ENCODE measurements at regions not wholly inside any gene's neighbourhood (a gene's known extent, or its start where the extent isn't known, plus 50 kb on each side); places are given as distances from the start of the nearest gene placed in this dataset.

DNA sequence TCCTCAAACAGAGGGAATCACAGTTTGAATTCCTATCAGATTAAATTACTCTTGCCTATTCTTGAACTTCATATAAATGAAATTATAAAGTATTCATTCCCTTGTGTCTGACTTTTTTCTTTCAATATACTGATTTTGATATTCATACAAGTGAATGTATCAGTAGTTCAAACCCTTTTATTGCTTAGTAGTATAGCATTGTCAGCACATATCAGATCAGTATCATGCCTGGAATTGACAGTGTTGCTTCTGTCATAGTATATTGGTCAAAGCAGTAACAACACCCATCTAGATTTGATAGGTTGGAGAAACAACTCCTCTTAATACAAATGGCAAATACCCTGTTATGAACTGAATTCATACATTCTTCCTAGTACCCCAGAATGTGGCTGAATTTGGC, 89.1 kb upstream of the SLC35F1 start:
- TF ChIP-seq, protein P1, sequence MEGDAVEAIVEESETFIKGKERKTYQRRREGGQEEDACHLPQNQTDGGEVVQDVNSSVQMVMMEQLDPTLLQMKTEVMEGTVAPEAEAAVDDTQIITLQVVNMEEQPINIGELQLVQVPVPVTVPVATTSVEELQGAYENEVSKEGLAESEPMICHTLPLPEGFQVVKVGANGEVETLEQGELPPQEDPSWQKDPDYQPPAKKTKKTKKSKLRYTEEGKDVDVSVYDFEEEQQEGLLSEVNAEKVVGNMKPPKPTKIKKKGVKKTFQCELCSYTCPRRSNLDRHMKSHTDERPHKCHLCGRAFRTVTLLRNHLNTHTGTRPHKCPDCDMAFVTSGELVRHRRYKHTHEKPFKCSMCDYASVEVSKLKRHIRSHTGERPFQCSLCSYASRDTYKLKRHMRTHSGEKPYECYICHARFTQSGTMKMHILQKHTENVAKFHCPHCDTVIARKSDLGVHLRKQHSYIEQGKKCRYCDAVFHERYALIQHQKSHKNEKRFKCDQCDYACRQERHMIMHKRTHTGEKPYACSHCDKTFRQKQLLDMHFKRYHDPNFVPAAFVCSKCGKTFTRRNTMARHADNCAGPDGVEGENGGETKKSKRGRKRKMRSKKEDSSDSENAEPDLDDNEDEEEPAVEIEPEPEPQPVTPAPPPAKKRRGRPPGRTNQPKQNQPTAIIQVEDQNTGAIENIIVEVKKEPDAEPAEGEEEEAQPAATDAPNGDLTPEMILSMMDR (conservative IDR thresholded peaks at IDR 0.05; ENCODE audit: low read length), result no peak
- TF ChIP-seq EZH2phosphoT487 (IDR thresholded peaks at IDR 0.05; ENCODE audit: borderline replicate concordance, low read depth, low read length), result no peak
